MCF 10A (cell line): ENCODE measurements at regions not wholly inside any gene's neighbourhood (a gene's known extent, or its start where the extent isn't known, plus 50 kb on each side); places are given as distances from the start of the nearest gene placed in this dataset.

Source experiments
- BruUV-seq: library from RNA; stranded (reverse); fragments of 400-500 nt; replicated peaks from 2 replicates; lab custom pipeline; 2021; lab: Mats Ljungman, UMichigan
- CTCF ChIA-PET: fragments of 300-600 bp; sonication (Branson Sonifier 250); formaldehyde crosslinking; extraction: SDS; loops from one replicate; lab custom pipeline; 2021; ENCODE audit warnings: antibody characterized with exemption, inconsistent platforms; lab: Yijun Ruan, JAX
- POLR2A ChIA-PET: fragments of 300-600, 350-650 bp; sonication (Branson Sonifier 250); formaldehyde crosslinking; extraction: SDS; loops from one replicate; lab custom pipeline; 2020; ENCODE audit warnings: antibody characterized with exemption, inconsistent platforms; lab: Yijun Ruan, JAX
- DNase-seq: peaks from one replicate; pipeline ENCODE4 v3.0.0-alpha.2; 2018; ENCODE audit not compliant: unreplicated experiment
- H3K27ac Mint-ChIP-seq: one replicate; pipeline ENCODE4 v1.8.0; 2022; ENCODE audit warnings: mild to moderate bottlenecking, low read depth, mixed read lengths; ENCODE audit not compliant: unreplicated experiment
- H3K27me3 Mint-ChIP-seq: one replicate; pipeline ENCODE4 v1.8.0; 2022; ENCODE audit warnings: mixed read lengths; ENCODE audit not compliant: insufficient read depth, unreplicated experiment
- H3K36me3 Mint-ChIP-seq: one replicate; pipeline ENCODE4 v1.8.0; 2022; ENCODE audit warnings: mild to moderate bottlenecking, moderate library complexity, mixed read lengths; ENCODE audit not compliant: insufficient read depth, unreplicated experiment
- H3K4me1 Mint-ChIP-seq: one replicate; pipeline ENCODE4 v1.8.0; 2022; ENCODE audit warnings: mixed read lengths; ENCODE audit not compliant: insufficient read depth, unreplicated experiment
- H3K4me3 Mint-ChIP-seq: one replicate; pipeline ENCODE4 v1.8.0; 2022; ENCODE audit warnings: mild to moderate bottlenecking, moderate library complexity, mixed read lengths; ENCODE audit not compliant: unreplicated experiment
- H3K9me3 Mint-ChIP-seq: one replicate; pipeline ENCODE4 v1.8.0; 2022; ENCODE audit warnings: mixed read lengths; ENCODE audit not compliant: unreplicated experiment
- intact Hi-C: fragments of 100-400 bp; cut with micrococcal nuclease; formaldehyde crosslinking; loops from 2 replicates; pipeline ENCODE4 v1.14.1; 2022
- TF ChIP-seq, protein P1 (sequence below): fragments of 200-600 bp; IDR thresholded peaks from one replicate; pipeline ENCODE4 v1.8.0; 2022; ENCODE audit warnings: antibody characterized with exemption, mild to moderate bottlenecking; ENCODE audit not compliant: unreplicated experiment

- H3K4me1 Mint-ChIP-seq: no peaks in the 10 kb centered on the region
- no peaks in the 10 kb centered on the region for H3K9me3 Mint-ChIP-seq
- TF ChIP-seq, protein P1, sequence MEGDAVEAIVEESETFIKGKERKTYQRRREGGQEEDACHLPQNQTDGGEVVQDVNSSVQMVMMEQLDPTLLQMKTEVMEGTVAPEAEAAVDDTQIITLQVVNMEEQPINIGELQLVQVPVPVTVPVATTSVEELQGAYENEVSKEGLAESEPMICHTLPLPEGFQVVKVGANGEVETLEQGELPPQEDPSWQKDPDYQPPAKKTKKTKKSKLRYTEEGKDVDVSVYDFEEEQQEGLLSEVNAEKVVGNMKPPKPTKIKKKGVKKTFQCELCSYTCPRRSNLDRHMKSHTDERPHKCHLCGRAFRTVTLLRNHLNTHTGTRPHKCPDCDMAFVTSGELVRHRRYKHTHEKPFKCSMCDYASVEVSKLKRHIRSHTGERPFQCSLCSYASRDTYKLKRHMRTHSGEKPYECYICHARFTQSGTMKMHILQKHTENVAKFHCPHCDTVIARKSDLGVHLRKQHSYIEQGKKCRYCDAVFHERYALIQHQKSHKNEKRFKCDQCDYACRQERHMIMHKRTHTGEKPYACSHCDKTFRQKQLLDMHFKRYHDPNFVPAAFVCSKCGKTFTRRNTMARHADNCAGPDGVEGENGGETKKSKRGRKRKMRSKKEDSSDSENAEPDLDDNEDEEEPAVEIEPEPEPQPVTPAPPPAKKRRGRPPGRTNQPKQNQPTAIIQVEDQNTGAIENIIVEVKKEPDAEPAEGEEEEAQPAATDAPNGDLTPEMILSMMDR: no peak
- ChIA-PET CTCF (interaction anchor here (0.7 kb wide), 1 partner anchor 65 kb away, joined by 4 read pairs; no protein-coding TSS in a partner anchor), POLR2A (no interaction called here)
- H3K27ac Mint-ChIP-seq: no peak overlapping the region
- no TSS peak for BruUV-seq
- no peaks in the 10 kb centered on the region for H3K36me3 Mint-ChIP-seq
- H3K27me3 Mint-ChIP-seq: no peaks in the 10 kb centered on the region
- H3K4me3 Mint-ChIP-seq: no peak overlapping the region
- intact Hi-C loops: no loop called here
- DNase-seq: no peak
Observed at GRCh38 chr6:20302702-20303251, 90.5 kb upstream of the MBOAT1 start.

- Mint-ChIP-seq H3K27ac (no peak overlapping the region), H3K27me3 (no peaks in the 10 kb centered on the region), H3K9me3 (peaks cover 7% of the 10 kb centered on the region), H3K4me1 (no peaks in the 10 kb centered on the region), H3K36me3 (peaks cover 6% of the 10 kb centered on the region), H3K4me3 (no peak overlapping the region)
- BruUV-seq: no TSS peak
- intact Hi-C loops: no loop called here
- POLR2A ChIA-PET: no interaction called here
- TF ChIP-seq, protein P1: no peak
- no peak for DNase-seq
- CTCF ChIA-PET: interaction anchor here (1.8 kb wide), 1 partner anchor 15 kb away, joined by 4 read pairs; no protein-coding TSS in a partner anchor
Observed at GRCh38 chr6:20306491-20306890, 94.2 kb upstream of the MBOAT1 start.

GRCh38 chr6:20309186-20309585 lies 92.5 kb upstream of the E2F3 start:
- Mint-ChIP-seq H3K36me3 (peaks cover 6% of the 10 kb centered on the region), H3K4me1 (no peaks in the 10 kb centered on the region), H3K4me3 (no peak overlapping the region), H3K27ac (no peak overlapping the region), H3K9me3 (peaks cover 7% of the 10 kb centered on the region), H3K27me3 (peaks cover 16% of the 10 kb centered on the region)
- BruUV-seq: no TSS peak
- DNase-seq: no peak
- intact Hi-C loops: no loop called here
- POLR2A ChIA-PET: no interaction called here
- TF ChIP-seq, protein P1: no peak
- CTCF ChIA-PET: no interaction called here

DNA sequence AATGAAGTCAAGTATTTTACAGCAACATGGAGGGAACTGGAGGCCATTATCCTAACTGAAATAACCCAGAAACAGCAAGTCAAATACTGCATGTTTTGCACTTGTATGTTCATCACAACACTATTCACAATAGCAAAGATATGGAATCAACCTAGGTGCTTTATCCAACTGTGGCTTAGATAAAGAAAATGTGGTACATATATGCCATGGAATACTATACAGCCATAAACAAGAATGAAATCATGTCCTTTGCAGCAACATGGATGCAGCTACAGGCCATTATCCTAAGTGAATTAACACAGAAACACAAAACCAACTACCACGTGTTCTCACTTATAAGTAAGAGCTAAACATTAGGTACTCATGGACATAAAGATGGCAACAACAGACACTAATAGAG lies 91.5 kb upstream of the E2F3 start:
- intact Hi-C loops: no loop called here

More for the DNA sequence above, 91.5 kb upstream of the E2F3 start:
- no TSS peak for BruUV-seq
- Mint-ChIP-seq H3K4me1 (no peaks in the 10 kb centered on the region), H3K4me3 (no peak overlapping the region), H3K9me3 (peaks cover 7% of the 10 kb centered on the region), H3K36me3 (peaks cover 6% of the 10 kb centered on the region), H3K27me3 (peaks cover 26% of the 10 kb centered on the region), H3K27ac (no peak overlapping the region)
- DNase-seq: no peak
- TF ChIP-seq, protein P1: no peak
- ChIA-PET CTCF (interaction anchor here (0.6 kb wide), 1 partner anchor 12 kb away, joined by 3 read pairs; no protein-coding TSS in a partner anchor), POLR2A (no interaction called here)
